ENCODE measurements at regions not wholly inside any gene's neighbourhood (a gene's known extent, or its start where the extent isn't known, plus 50 kb on each side); places are given as distances from the start of the nearest gene placed in this dataset.

DNA sequence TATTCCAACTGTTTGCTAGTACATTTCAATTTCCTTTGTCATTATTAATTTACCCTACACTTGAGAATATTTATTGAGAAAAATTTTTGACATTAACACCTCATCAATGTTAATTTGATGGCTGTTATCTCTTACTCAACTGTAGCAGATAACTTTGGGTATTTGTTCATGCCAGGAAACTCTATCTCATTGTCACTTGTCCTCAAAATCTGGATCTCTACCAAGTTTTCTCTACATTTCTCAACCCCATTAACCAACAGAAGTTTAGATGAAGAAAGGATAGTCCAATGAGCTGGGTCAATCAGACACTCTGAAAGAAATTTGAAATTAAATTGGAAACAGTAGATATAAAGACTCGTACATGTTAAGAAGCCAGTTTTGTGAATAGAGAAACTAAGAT lies 395.3 kb downstream of the TUSC1 start:
- TF ChIP-seq, protein P1, sequence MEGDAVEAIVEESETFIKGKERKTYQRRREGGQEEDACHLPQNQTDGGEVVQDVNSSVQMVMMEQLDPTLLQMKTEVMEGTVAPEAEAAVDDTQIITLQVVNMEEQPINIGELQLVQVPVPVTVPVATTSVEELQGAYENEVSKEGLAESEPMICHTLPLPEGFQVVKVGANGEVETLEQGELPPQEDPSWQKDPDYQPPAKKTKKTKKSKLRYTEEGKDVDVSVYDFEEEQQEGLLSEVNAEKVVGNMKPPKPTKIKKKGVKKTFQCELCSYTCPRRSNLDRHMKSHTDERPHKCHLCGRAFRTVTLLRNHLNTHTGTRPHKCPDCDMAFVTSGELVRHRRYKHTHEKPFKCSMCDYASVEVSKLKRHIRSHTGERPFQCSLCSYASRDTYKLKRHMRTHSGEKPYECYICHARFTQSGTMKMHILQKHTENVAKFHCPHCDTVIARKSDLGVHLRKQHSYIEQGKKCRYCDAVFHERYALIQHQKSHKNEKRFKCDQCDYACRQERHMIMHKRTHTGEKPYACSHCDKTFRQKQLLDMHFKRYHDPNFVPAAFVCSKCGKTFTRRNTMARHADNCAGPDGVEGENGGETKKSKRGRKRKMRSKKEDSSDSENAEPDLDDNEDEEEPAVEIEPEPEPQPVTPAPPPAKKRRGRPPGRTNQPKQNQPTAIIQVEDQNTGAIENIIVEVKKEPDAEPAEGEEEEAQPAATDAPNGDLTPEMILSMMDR (IDR thresholded peaks at IDR 0.05), result no peak
- TF ChIP-seq POLR2AphosphoS5 (IDR thresholded peaks at IDR 0.05) (no peak), POLR2A (IDR thresholded peaks at IDR 0.05) (no peak), EP300 (IDR thresholded peaks at IDR 0.05) (no peak)
